Fibroblast of lung (primary cell): ENCODE measurements at regions not wholly inside any gene's neighbourhood (a gene's known extent, or its start where the extent isn't known, plus 50 kb on each side); places are given as distances from the start of the nearest gene placed in this dataset.

ENCODE experiments used
- DNase-seq, 2 donors: peaks; one replicate each; pipeline versions ENCODE4 v3.0.0 to v3.0.0-alpha.2; 2010; ENCODE audit warnings: low read depth in 2 of 2
- H2AFZ ChIP-seq: 2 replicates; pipeline ENCODE4 v1.5.1; 2012; ENCODE audit warnings: low read length, control low read depth, inconsistent platforms
- H3K27ac ChIP-seq: 2 replicates; pipeline ENCODE4 v1.5.1; 2011; ENCODE audit warnings: low read length, control low read depth; ENCODE audit not compliant: insufficient read depth
- H3K27me3 ChIP-seq: 2 replicates; pipeline ENCODE4 v1.5.1; 2011; ENCODE audit warnings: mild to moderate bottlenecking, low read length; ENCODE audit not compliant: control insufficient read depth, insufficient read depth
- H3K36me3 ChIP-seq: 2 replicates; pipeline ENCODE4 v1.5.1; 2011; ENCODE audit warnings: low read length; ENCODE audit not compliant: control insufficient read depth, insufficient read depth
- H3K4me1 ChIP-seq: 2 replicates; pipeline ENCODE4 v1.5.1; 2011; ENCODE audit warnings: low read length; ENCODE audit not compliant: control insufficient read depth, insufficient read depth; ENCODE audit errors: extremely low read depth
- H3K4me2 ChIP-seq: 2 replicates; pipeline ENCODE4 v1.5.1; 2011; ENCODE audit warnings: low read length, control low read depth; ENCODE audit not compliant: insufficient read depth; ENCODE audit errors: extremely low read depth
- H3K4me3 ChIP-seq, 4 experiments: fragments of 200-600 bp in 1 of 4; sonication (generic) in 1 of 4; replicated peaks in 1 of 4; 2 replicates each; pipeline ENCODE4 v1.5.1; 2011 to 2016; ENCODE audit warnings: low read length in 4 of 4, low read depth in 3 of 4, mild to moderate bottlenecking in 3 of 4, control low read depth in 2 of 4, inconsistent platforms in 1 of 4, mixed read lengths in 1 of 4; ENCODE audit not compliant: insufficient read depth in 1 of 4; ENCODE audit errors: control extremely low read depth in 1 of 4
- H3K79me2 ChIP-seq: 2 replicates; pipeline ENCODE4 v1.5.1; 2012; ENCODE audit warnings: mild to moderate bottlenecking, low read length, inconsistent platforms; ENCODE audit not compliant: control insufficient read depth, insufficient read depth
- H3K9ac ChIP-seq: 2 replicates; pipeline ENCODE4 v1.5.1; 2011; ENCODE audit warnings: mild to moderate bottlenecking, low read length, control low read depth; ENCODE audit not compliant: insufficient read depth
- H3K9me3 ChIP-seq: 2 replicates; pipeline ENCODE4 v1.5.1; 2012; ENCODE audit warnings: low read depth, low read length; ENCODE audit not compliant: control insufficient read depth, insufficient read depth
- H4K20me1 ChIP-seq: 2 replicates; pipeline ENCODE4 v1.5.1; 2011; ENCODE audit warnings: low read length; ENCODE audit not compliant: control insufficient read depth, insufficient read depth; ENCODE audit errors: extremely low read depth
- CTCF ChIP-seq, 2 donors: IDR thresholded peaks in 1 of 2; conservative IDR thresholded peaks in 1 of 2; 1 replicate in 1 of 2; 2 replicates in 1 of 2; pipeline ENCODE4 v1.5.1; 2011 to 2012; ENCODE audit warnings: low read length in 2 of 2, control low read depth in 1 of 2, inconsistent platforms in 1 of 2, low read depth in 1 of 2, mild to moderate bottlenecking in 1 of 2
- EZH2 ChIP-seq: IDR thresholded peaks from 2 replicates; pipeline ENCODE4 v1.5.1; 2012; ENCODE audit warnings: low read length, control low read depth, mild to moderate bottlenecking; ENCODE audit errors: missing control alignments

GRCh38 chr7:32164341-32164996 is 94.3 kb upstream of the PDE1C start:
- peak; percentile 60 to 86 for DNase-seq
- Histone ChIP-seq H4K20me1 (no peaks in the 10 kb centered on the region), H3K4me2 (no peak overlapping the region), H3K27me3 (no peaks in the 10 kb centered on the region), H2AFZ (no peak overlapping the region), H3K79me2 (no peaks in the 10 kb centered on the region), H3K4me3 (no peak overlapping the region), H3K36me3 (no peaks in the 10 kb centered on the region), H3K9me3 (no peaks in the 10 kb centered on the region), H3K4me1 (peaks cover 11% of the 10 kb centered on the region), H3K9ac (no peak overlapping the region), H3K27ac (no peak overlapping the region)
- TF ChIP-seq EZH2 (no peak), CTCF (conservative IDR thresholded peaks at IDR 0.05 in 1 of 2, IDR thresholded peaks at IDR 0.05 in 1 of 2; ENCODE audit: low read depth in 1 of 2, low read length in 2 of 2) (peak; percentile 46 to 50)

GRCh38 chr7:32163896-32164295 is 93.7 kb upstream of the PDE1C start:
- Histone ChIP-seq H4K20me1 (no peaks in the 10 kb centered on the region), H3K9me3 (no peaks in the 10 kb centered on the region), H3K4me3 (no peak overlapping the region), H2AFZ (no peak overlapping the region), H3K4me2 (peak overlapping the region; percentile 33), H3K27me3 (no peaks in the 10 kb centered on the region), H3K9ac (no peak overlapping the region), H3K79me2 (no peaks in the 10 kb centered on the region), H3K4me1 (peaks cover 11% of the 10 kb centered on the region), H3K27ac (peak overlapping the region; percentile 67), H3K36me3 (no peaks in the 10 kb centered on the region)
- TF ChIP-seq EZH2 (no peak), CTCF (conservative IDR thresholded peaks at IDR 0.05 in 1 of 2, IDR thresholded peaks at IDR 0.05 in 1 of 2; ENCODE audit: low read depth in 1 of 2, low read length in 2 of 2) (no peak)
- peak; percentile 3 to 77 for DNase-seq

GRCh38 chr7:32163141-32163806 is 93.1 kb upstream of the PDE1C start:
- no peak overlapping the region for H2AFZ ChIP-seq
- peak; percentile 80 to 97 for DNase-seq
- H3K27me3 ChIP-seq: no peaks in the 10 kb centered on the region
- no peaks in the 10 kb centered on the region for H3K36me3 ChIP-seq
- no peak for TF ChIP-seq EZH2
- no peak overlapping the region for H3K9ac ChIP-seq
- H3K4me2 ChIP-seq: peak overlapping the region; percentile 33
- no peaks in the 10 kb centered on the region for H4K20me1 ChIP-seq
- no peaks in the 10 kb centered on the region for H3K9me3 ChIP-seq
- H3K4me3 ChIP-seq: no peak overlapping the region
- H3K79me2 ChIP-seq: no peaks in the 10 kb centered on the region
- peak overlapping the region; percentile 70 for H3K27ac ChIP-seq
- H3K4me1 ChIP-seq: peaks cover 11% of the 10 kb centered on the region
